HG03469 (cell line): ENCODE measurements at regions not wholly inside any gene's neighbourhood (a gene's known extent, or its start where the extent isn't known, plus 50 kb on each side); places are given as distances from the start of the nearest gene placed in this dataset.
"Not testable (repeated sequence)": the region's sequence is repeated elsewhere in the genome, so short reads cannot be mapped to it uniquely, and the experiment has no call there.

Source experiments
- ATAC-seq: cut with Tn5 transposase; IDR thresholded peaks from one replicate; pipeline ENCODE4 v1.9.1; 2021; ENCODE audit warnings: mild to moderate bottlenecking, moderate library complexity, moderate number of reproducible peaks; ENCODE audit not compliant: unreplicated experiment

GRCh38 chr5:67610186-67610912, 413.8 kb upstream of the CD180 start:
- no peak for ATAC-seq

DNA sequence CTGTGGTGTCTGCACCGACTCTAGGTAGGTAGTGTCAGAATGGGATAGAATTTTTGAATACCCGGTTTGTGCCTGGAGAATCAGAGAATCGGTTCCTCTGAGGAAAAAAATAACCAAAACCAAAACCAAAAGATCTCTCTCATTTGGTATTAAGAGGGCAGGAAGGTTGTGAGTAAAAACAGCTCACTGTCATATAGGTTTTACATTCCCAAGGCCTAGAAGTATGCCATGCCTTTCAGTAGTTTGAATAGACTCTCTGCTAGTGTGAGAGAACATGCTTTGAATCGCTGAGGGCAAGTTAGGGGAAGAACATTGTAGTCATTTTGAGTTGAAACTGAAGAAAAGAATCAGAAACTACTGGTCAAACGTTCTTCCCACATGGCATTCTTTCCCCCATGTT, 411.4 kb upstream of the CD180 start:
- ATAC-seq = no peak

GRCh38 chr5:67606586-67606947, 410.0 kb upstream of the CD180 start:
- no peak for ATAC-seq

- no peak for ATAC-seq
These were observed 409.4 kb upstream of the CD180 start for GRCh38 chr5:67605730-67606585.

- no peak for ATAC-seq
These were observed 394.9 kb upstream of the CD180 start for GRCh38 chr5:67591491-67591890.

GRCh38 chr5:67588389-67588788, 391.8 kb upstream of the CD180 start:
- no peak for ATAC-seq

- no peak for ATAC-seq
These were observed 384.6 kb upstream of the CD180 start for GRCh38 chr5:67581203-67581602.

- ATAC-seq = no peak
These were observed 381.4 kb upstream of the CD180 start for GRCh38 chr5:67578011-67578410.

GRCh38 chr5:67577424-67577823, 380.8 kb upstream of the CD180 start:
- ATAC-seq = no peak

DNA sequence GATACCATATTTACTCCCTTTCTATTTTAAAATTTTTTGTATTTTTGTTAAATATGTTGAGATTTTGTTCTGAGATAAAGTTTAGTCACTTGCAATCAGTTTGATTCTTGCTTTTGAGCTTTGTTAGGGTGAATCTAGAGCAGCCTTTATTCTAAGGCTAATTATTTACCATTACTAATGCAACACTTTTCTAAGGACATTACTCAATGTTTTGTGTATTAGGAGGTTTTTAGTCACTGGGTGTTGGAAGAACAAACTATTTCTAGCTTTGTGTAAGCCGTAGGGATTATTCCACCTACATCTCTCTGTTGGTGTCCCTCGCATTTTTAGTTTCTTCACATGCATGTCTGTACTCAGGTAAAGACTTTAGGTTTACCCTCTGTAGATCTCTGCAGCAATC, 379.5 kb upstream of the CD180 start:
- no peak for ATAC-seq

DNA sequence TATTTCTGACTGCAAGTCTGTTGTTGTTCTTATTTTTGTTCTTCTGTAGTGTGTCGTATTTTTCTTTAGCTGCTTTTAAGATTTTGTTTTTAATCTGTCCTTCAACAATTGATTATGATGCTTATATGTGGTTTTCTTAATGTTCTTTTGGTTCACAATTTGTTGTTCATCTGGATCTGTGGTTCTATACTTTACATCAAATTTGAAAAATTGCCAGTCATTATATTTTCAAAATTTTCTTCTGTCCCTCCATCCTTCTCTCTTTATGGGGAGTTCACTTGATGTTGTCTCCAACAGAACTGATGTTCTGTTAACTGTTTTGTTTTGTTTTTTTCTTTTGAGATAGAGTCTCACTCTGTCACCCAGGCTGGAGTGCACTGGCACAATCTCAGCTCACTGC, 378.5 kb upstream of the CD180 start:
- ATAC-seq = no peak

DNA sequence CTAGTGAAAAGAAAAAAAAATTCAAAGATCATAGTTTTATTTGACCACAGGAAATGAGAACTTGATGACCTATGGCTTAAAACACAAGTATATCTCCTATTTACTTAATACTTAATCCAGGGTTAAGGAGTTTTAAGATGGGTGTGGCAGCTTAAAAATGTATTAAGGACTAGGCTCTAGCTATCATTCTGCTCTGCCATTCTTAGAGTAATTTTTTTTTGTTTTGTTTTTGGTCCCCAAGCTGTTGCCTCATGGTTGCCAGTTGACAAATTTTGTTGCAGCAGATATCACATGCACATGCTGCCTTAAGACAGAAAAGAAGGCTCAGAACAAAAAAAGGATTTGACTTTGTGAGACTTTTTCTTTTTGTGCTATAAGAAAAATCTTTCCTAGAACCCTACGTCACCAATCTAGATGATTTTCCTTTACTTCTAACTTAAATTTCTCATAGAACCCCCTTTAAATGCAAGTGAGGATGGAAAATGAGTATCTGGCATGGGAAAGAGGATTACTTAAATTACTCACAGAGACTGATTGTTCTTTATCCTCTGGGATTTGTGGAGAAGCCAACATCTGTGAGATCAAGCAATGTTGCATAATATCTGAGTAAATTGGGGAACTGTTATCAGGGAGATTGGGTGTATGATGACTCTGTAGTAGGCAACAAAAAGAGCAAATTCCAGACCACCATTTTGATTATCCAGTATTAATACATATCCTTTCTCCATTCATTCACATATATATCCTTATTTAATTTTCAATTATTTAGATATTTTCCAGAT, 364.7 kb upstream of the CD180 start:
- ATAC-seq = no peak

- no peak for ATAC-seq
These were observed 356.2 kb upstream of the CD180 start for GRCh38 chr5:67552773-67553172.

DNA sequence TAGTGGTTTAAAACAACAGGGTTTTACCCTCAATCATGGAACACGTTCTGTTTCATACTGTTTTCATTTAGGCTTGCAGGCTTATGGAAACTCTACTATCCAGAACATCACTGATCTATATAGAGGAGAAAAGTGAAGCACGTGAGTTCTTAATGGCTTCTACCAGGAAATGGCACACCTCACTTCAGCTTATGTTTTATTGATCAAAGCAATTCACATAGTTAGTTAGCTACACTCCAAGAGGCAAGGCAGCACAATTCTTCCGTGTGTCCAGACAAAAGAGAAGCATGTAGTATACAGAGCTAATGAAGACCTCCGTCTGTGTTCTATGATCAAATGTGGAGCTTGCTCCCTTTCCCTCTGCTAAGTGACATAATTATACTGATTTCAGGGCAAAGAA, 353.3 kb upstream of the CD180 start:
- no peak for ATAC-seq

GRCh38 chr5:67549296-67549618, 352.7 kb upstream of the CD180 start:
- no peak for ATAC-seq

DNA sequence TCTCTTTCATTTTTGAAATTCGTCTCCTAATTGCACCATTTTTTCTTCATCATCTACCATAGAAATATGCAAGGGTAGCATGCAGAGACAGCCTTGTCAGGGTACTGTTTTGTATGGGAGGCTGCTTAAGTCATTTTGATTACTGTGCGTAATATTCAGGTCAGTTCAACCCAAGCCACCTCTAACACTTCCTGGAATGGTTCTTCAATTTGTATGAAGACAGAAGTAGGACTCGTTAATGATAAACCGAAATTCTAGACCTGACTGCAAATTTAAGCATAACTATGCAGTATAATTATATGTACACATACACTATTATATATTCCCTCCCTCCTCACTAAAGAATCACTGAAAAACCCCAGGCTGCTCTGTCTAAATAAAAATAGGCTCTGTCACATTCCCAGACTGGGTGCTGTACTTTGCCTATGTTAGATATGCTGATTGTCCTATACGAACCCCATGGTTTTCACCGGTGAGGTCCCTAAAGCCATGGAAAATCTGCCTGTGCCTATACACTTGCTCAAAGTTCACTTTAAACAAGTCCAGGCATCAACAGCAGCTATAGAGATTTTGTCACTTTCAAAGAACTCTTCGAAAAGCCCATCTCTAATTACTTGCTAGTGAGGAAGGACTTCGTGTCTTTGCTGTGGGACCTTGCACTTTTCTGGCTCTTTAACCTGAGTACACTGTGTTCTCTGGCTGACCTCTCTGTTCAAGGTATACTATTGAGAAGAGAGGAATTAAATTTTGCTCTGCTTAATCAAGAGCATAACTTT, 352.1 kb upstream of the CD180 start:
- ATAC-seq = no peak

DNA sequence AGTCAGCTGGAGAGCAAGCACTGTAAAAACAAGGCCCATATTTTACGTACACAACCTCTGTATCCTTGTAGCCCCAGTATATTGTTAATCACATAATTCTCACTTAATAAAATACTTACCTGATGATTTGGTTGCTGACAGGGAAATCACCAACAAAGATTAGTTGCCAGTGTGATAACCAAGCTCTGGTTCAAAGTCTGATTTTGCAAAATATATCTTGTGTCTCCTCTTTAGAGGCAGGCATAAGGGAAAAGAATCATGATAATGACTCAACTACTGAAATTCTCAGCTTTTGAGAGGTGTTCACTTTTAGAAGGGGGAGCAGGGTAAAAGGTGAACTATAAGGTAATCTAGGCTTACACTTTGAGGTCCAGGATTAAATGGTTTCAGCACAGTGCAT, 351.1 kb upstream of the CD180 start:
- ATAC-seq = no peak

DNA sequence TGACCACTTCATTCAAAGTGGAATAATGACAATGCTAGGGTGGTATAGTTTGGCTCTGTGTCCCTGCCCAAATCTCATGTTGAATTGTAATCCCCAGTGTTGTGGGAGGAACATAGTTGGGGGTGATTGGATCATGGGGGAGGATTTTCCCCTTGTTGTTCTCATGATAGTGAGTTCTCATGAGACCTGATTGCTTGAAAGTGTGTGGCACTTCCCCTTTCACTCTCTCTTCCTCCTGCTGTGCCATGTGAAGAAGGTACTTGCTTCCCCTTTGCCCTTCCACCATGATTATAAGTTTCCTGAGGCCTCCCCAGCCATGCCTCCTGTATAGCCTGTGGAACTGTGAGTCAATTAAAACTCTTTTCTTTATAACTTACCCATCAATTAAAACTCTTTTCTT, 348.3 kb upstream of the CD180 start:
- ATAC-seq = not testable (repeated sequence)

DNA sequence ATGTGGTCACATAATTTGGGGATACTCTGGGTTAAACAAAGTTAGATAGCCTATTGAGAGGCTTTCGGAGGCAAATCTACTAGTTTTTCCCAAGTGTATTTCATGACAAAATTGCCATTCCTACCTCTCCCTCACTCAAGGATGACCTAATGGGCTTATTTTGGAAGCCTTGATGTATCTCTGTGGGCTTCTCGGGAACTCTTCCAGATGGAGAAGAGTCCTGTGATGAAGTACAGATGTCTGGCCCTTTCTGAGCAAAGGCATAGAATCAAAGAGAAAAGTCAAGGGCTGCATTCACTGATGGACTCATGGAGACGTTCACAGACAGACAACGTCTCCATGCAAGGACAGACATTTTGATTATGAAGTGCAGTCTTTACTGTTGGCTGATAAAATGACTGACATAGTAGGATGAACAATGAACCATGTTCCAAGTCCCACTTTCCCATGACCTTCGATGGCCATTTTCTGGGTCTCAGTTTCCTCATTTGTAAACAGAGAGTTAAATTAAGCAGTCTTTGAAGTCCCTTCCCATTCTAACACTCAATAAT, 347.2 kb upstream of the CD180 start:
- no peak for ATAC-seq

DNA sequence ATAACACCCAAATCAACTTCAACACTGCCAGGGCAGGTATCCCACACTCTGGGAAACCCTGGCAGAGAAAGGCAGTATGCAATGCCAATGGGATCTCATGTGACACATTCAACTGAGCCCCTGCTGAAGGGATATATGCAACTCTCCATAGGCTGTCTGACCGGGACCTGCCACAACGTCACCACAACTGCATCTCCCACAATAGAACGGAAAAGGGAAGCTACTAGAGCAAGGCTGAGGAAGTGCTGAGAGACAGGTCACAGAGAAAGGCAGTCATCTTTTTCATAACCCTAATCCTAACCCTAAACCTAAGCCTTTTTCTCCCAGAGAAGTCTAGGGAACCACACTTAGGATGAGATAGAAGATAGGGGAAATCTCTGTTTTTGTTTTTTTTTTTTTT, 345.9 kb upstream of the CD180 start:
- no peak for ATAC-seq

DNA sequence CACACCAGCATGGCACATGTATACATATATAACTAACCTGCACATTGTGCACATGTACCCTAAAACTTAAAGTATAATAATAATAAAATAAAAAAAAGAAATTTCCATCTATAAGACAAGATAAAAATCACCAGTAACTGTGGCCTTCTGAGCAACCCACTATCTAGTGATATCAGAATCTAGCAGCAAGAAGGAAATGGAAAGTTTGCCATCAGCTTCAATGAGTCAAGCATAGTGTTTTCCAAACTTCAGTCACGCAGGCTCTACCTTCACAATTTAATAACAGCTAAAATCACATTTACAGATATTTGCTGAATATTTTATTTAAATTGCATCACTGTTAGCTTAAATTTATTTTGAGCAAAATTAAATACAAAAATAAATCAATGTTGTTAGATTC, 345.3 kb upstream of the CD180 start:
- ATAC-seq = no peak
